ENCODE measurements at regions not wholly inside any gene's neighbourhood (a gene's known extent, or its start where the extent isn't known, plus 50 kb on each side); places are given as distances from the start of the nearest gene placed in this dataset.

DNA sequence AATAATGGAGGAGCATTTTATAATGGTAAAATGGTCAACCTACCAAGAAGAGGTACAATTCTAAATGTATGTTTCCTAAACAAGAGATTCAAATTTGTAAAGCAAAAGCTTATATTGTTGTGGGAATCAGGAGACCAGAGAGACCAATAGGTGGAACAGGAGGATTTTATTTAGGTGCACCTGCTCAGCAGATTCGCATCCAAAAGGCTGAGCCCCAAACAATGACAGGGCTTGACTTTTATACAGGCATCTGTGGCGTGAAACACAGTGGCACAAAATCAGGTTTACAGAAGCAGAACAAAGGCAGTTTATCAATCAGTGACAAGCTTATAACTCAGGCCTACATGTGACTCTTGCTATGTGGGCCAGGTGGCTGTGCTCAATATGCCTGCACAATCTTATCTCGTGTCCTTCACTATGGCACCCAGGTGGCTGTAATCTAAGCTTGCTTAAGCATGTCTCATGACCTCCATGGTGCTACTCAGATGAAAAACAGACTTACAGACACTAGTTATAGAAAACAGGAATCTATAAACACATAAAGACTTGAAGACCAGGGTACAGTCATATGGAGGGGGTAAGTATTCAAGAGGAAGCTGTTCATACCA lies 780.2 kb upstream of the CA10 start:
- TF ChIP-seq, protein P1, sequence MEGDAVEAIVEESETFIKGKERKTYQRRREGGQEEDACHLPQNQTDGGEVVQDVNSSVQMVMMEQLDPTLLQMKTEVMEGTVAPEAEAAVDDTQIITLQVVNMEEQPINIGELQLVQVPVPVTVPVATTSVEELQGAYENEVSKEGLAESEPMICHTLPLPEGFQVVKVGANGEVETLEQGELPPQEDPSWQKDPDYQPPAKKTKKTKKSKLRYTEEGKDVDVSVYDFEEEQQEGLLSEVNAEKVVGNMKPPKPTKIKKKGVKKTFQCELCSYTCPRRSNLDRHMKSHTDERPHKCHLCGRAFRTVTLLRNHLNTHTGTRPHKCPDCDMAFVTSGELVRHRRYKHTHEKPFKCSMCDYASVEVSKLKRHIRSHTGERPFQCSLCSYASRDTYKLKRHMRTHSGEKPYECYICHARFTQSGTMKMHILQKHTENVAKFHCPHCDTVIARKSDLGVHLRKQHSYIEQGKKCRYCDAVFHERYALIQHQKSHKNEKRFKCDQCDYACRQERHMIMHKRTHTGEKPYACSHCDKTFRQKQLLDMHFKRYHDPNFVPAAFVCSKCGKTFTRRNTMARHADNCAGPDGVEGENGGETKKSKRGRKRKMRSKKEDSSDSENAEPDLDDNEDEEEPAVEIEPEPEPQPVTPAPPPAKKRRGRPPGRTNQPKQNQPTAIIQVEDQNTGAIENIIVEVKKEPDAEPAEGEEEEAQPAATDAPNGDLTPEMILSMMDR (IDR thresholded peaks at IDR 0.05; ENCODE audit: extremely low read depth in 1 of 2, insufficient read depth in 1 of 2, low read depth in 1 of 2, low read length in 2 of 2) = no peak
- TF ChIP-seq POLR2A (IDR thresholded peaks at IDR 0.05; ENCODE audit: low read depth, low read length) (no peak), EZH2 (IDR thresholded peaks at IDR 0.05; ENCODE audit: borderline replicate concordance, low read depth, low read length, severe bottlenecking) (no peak)
- TF ChIP-seq, protein P2, sequence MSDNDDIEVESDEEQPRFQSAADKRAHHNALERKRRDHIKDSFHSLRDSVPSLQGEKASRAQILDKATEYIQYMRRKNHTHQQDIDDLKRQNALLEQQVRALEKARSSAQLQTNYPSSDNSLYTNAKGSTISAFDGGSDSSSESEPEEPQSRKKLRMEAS (IDR thresholded peaks at IDR 0.05; ENCODE audit: insufficient read depth, insufficient read length) = no peak
